Stimulated activated CD4-positive, alpha-beta T cell treated with anti-CD3 and anti-CD28 coated beads, Interleukin-4, amount 100 ng/mL, for 48 hours (primary cell): ENCODE measurements at regions not wholly inside any gene's neighbourhood (a gene's known extent, or its start where the extent isn't known, plus 50 kb on each side); places are given as distances from the start of the nearest gene placed in this dataset.
"Not testable (repeated sequence)": the region's sequence is repeated elsewhere in the genome, so short reads cannot be mapped to it uniquely, and the experiment has no call there.

ENCODE experiments used
- DNase-seq, 2 donors: peaks; one replicate each; pipeline ENCODE4 v3.0.0-alpha.2; 2020; ENCODE audit warnings: low read depth in 2 of 2

- DNase-seq, result no peak
Observed at GRCh38 chr3:177249203-177249602, 51.9 kb upstream of the TBL1XR1 start.

GRCh38 chr3:177250151-177250550 lies 52.9 kb upstream of the TBL1XR1 start:
- DNase-seq, result no peak

- no peak for DNase-seq
Observed at GRCh38 chr3:177251755-177252154, 54.5 kb upstream of the TBL1XR1 start.

GRCh38 chr3:177257006-177257405 lies 59.7 kb upstream of the TBL1XR1 start:
- no peak for DNase-seq

GRCh38 chr3:177257625-177258024 lies 60.3 kb upstream of the TBL1XR1 start:
- no peak for DNase-seq

GRCh38 chr3:177262396-177262795 lies 65.1 kb upstream of the TBL1XR1 start:
- DNase-seq, result no peak

- no peak for DNase-seq
Observed at GRCh38 chr3:177263615-177264368, 66.5 kb upstream of the TBL1XR1 start.

- DNase-seq, result not testable (repeated sequence)
Observed at GRCh38 chr3:177271811-177272501, 74.7 kb upstream of the TBL1XR1 start.

GRCh38 chr3:177278016-177278415 lies 80.7 kb upstream of the TBL1XR1 start:
- no peak for DNase-seq

- DNase-seq, result no peak
Observed at GRCh38 chr3:177279118-177279815, 82.0 kb upstream of the TBL1XR1 start.

GRCh38 chr3:177281292-177282118 lies 84.2 kb upstream of the TBL1XR1 start:
- no peak for DNase-seq

- no peak for DNase-seq
Observed at GRCh38 chr3:177282119-177282655, 84.9 kb upstream of the TBL1XR1 start.

- DNase-seq, result no peak
Observed at GRCh38 chr3:177283983-177284382, 86.7 kb upstream of the TBL1XR1 start.

- DNase-seq, result peak; percentile 5 to 22
Observed at GRCh38 chr3:177284383-177284881, 87.2 kb upstream of the TBL1XR1 start.

- DNase-seq, result no peak
Observed at GRCh38 chr3:177286034-177286433, 88.8 kb upstream of the TBL1XR1 start.

- no peak for DNase-seq
Observed at GRCh38 chr3:177287231-177287630, 89.9 kb upstream of the TBL1XR1 start.

GRCh38 chr3:177290633-177291032 lies 93.4 kb upstream of the TBL1XR1 start:
- no peak for DNase-seq

GRCh38 chr3:177294221-177294620 lies 96.9 kb upstream of the TBL1XR1 start:
- no peak for DNase-seq

GRCh38 chr3:177295116-177295515 lies 97.8 kb upstream of the TBL1XR1 start:
- no peak for DNase-seq

GRCh38 chr3:177299250-177299649 lies 102.0 kb upstream of the TBL1XR1 start:
- DNase-seq, result no peak
